Large intestine (tissue), 3 donors: ENCODE measurements at regions not wholly inside any gene's neighbourhood (a gene's known extent, or its start where the extent isn't known, plus 50 kb on each side); places are given as distances from the start of the nearest gene placed in this dataset.
"Not testable (repeated sequence)": the region's sequence is repeated elsewhere in the genome, so short reads cannot be mapped to it uniquely, and the experiment has no call there.

Experiments used
- DNase-seq, 2 donors: peaks; one replicate each; pipeline versions ENCODE4 v3.0.0 to v3.0.0-alpha.2; 2013
- H3K27ac ChIP-seq: one replicate; pipeline ENCODE4 v1.5.1; 2013; ENCODE audit warnings: low read length
- H3K27me3 ChIP-seq: 2 replicates; pipeline ENCODE4 v1.6.1; 2013; ENCODE audit warnings: low read length; ENCODE audit not compliant: control insufficient read depth, insufficient read depth
- H3K36me3 ChIP-seq: 2 replicates; pipeline ENCODE4 v1.6.1; 2013; ENCODE audit warnings: low read length; ENCODE audit not compliant: control insufficient read depth, insufficient read depth
- H3K4me1 ChIP-seq: one replicate; pipeline ENCODE4 v1.6.1; 2013; ENCODE audit warnings: low read length; ENCODE audit not compliant: control insufficient read depth, insufficient read depth
- H3K4me3 ChIP-seq: one replicate; pipeline ENCODE4 v1.5.1; 2013; ENCODE audit warnings: low read length
- H3K9me3 ChIP-seq: one replicate; pipeline ENCODE4 v1.6.1; 2013; ENCODE audit warnings: mild to moderate bottlenecking, low read depth, low read length, moderate library complexity; ENCODE audit not compliant: control insufficient read depth
- WGBS: methylation state at CpG from one replicate; pipeline ENCODE4 v1.1.5; 2013; ENCODE audit warnings: low lambda C conversion rate; ENCODE audit not compliant: insufficient coverage; 5-methylcytosine and 5-hydroxymethylcytosine counted together

- WGBS, result no CpG with 5 or more reads among the region's 5 CpGs
- no peak for DNase-seq
- Histone ChIP-seq H3K4me1 (no peaks in the 10 kb centered on the region), H3K9me3 (no peaks in the 10 kb centered on the region), H3K36me3 (no peaks in the 10 kb centered on the region), H3K4me3 (no peak overlapping the region), H3K27me3 (no peaks in the 10 kb centered on the region), H3K27ac (no peak overlapping the region)
Observed at GRCh38 chr5:57929271-57929670, 446.7 kb upstream of the ACTBL2 start.

GRCh38 chr5:57923094-57923493 lies 440.5 kb upstream of the ACTBL2 start:
- not testable (repeated sequence) for DNase-seq, H3K4me1 ChIP-seq, H3K9me3 ChIP-seq, H3K27me3 ChIP-seq, H3K27ac ChIP-seq, H3K36me3 ChIP-seq, H3K4me3 ChIP-seq
- no CpG with 5 or more reads among the region's 6 CpGs for WGBS

GRCh38 chr5:57917004-57917403 lies 434.4 kb upstream of the ACTBL2 start:
- Histone ChIP-seq H3K27me3 (no peaks in the 10 kb centered on the region), H3K4me3 (no peak overlapping the region), H3K9me3 (no peaks in the 10 kb centered on the region), H3K27ac (no peak overlapping the region), H3K4me1 (no peaks in the 10 kb centered on the region), H3K36me3 (no peaks in the 10 kb centered on the region)
- WGBS, result 0% methylated on average over 1 of the region's 2 CpGs
- no peak for DNase-seq

- H3K27me3 ChIP-seq, result no peaks in the 10 kb centered on the region
- H3K27ac ChIP-seq, result no peak overlapping the region
- WGBS, result no CpG with 5 or more reads among the region's 3 CpGs
- H3K4me3 ChIP-seq, result no peak overlapping the region
- no peak for DNase-seq
- no peaks in the 10 kb centered on the region for H3K4me1 ChIP-seq
- no peaks in the 10 kb centered on the region for H3K36me3 ChIP-seq
- H3K9me3 ChIP-seq, result no peaks in the 10 kb centered on the region
Observed at GRCh38 chr5:57915536-57915935, 432.9 kb upstream of the ACTBL2 start.

- Histone ChIP-seq H3K4me3 (no peak overlapping the region), H3K4me1 (no peaks in the 10 kb centered on the region), H3K9me3 (no peaks in the 10 kb centered on the region), H3K27ac (no peak overlapping the region), H3K27me3 (no peaks in the 10 kb centered on the region), H3K36me3 (no peaks in the 10 kb centered on the region)
- no peak for DNase-seq
- WGBS, result 50% methylated on average over 1 of the region's 2 CpGs
Observed at GRCh38 chr5:57911438-57911837, 428.8 kb upstream of the ACTBL2 start.

GRCh38 chr5:57906671-57907070 lies 424.1 kb upstream of the ACTBL2 start:
- H3K9me3 ChIP-seq, result no peaks in the 10 kb centered on the region
- no peak overlapping the region for H3K27ac ChIP-seq
- WGBS, result 86% methylated on average over 2 of the region's 6 CpGs
- DNase-seq, result no peak
- no peaks in the 10 kb centered on the region for H3K27me3 ChIP-seq
- H3K4me3 ChIP-seq, result no peak overlapping the region
- no peaks in the 10 kb centered on the region for H3K4me1 ChIP-seq
- H3K36me3 ChIP-seq, result no peaks in the 10 kb centered on the region

GRCh38 chr5:57903458-57903857 lies 420.8 kb upstream of the ACTBL2 start:
- Histone ChIP-seq H3K27ac (no peak overlapping the region), H3K4me1 (no peaks in the 10 kb centered on the region), H3K27me3 (no peaks in the 10 kb centered on the region), H3K9me3 (no peaks in the 10 kb centered on the region), H3K4me3 (no peak overlapping the region), H3K36me3 (no peaks in the 10 kb centered on the region)
- no peak for DNase-seq

- DNase-seq, result no peak
- Histone ChIP-seq H3K36me3 (no peaks in the 10 kb centered on the region), H3K27me3 (no peaks in the 10 kb centered on the region), H3K9me3 (no peaks in the 10 kb centered on the region), H3K4me1 (no peaks in the 10 kb centered on the region), H3K27ac (no peak overlapping the region), H3K4me3 (no peak overlapping the region)
- 100% methylated on average over 1 of the region's 2 CpGs for WGBS
Observed at GRCh38 chr5:57902095-57902494, 419.5 kb upstream of the ACTBL2 start.

- Histone ChIP-seq H3K27ac (no peak overlapping the region), H3K9me3 (no peaks in the 10 kb centered on the region), H3K27me3 (no peaks in the 10 kb centered on the region), H3K36me3 (no peaks in the 10 kb centered on the region), H3K4me3 (no peak overlapping the region), H3K4me1 (no peaks in the 10 kb centered on the region)
- DNase-seq, result no peak
- WGBS, result 88% methylated on average over 1 of the region's 4 CpGs
Observed at GRCh38 chr5:57900381-57900944, 417.9 kb upstream of the ACTBL2 start.

GRCh38 chr5:57896576-57896975 lies 414.0 kb upstream of the ACTBL2 start:
- Histone ChIP-seq H3K27me3 (no peaks in the 10 kb centered on the region), H3K9me3 (no peaks in the 10 kb centered on the region), H3K4me3 (no peak overlapping the region), H3K4me1 (no peaks in the 10 kb centered on the region), H3K27ac (no peak overlapping the region), H3K36me3 (no peaks in the 10 kb centered on the region)
- no peak for DNase-seq

- Histone ChIP-seq H3K27me3 (no peaks in the 10 kb centered on the region), H3K27ac (no peak overlapping the region), H3K36me3 (no peaks in the 10 kb centered on the region), H3K4me3 (no peak overlapping the region), H3K4me1 (no peaks in the 10 kb centered on the region), H3K9me3 (no peaks in the 10 kb centered on the region)
- 88% methylated on average over 1 of the region's 1 CpG for WGBS
- no peak for DNase-seq
Observed at GRCh38 chr5:57895766-57896165, 413.2 kb upstream of the ACTBL2 start.
